H54 (cell line): ENCODE measurements at regions not wholly inside any gene's neighbourhood (a gene's known extent, or its start where the extent isn't known, plus 50 kb on each side); places are given as distances from the start of the nearest gene placed in this dataset.

Source experiments
- DNase-seq: peaks from one replicate; pipeline ENCODE4 v3.0.0; 2011; ENCODE audit warnings: low spot score, mixed read lengths; ENCODE audit not compliant: insufficient read length
- FAIRE-seq: peaks from 3 replicates; lab custom pipeline; 2011; peaks lifted over from hg19 to GRCh38; lab: Jason Lieb, UNC
- POLR2A ChIP-seq: IDR thresholded peaks from 2 replicates; pipeline ENCODE4 v1.6.1; 2011; ENCODE audit warnings: low read depth, mild to moderate bottlenecking, low read length

- DNase-seq, result no peak
- FAIRE-seq, result no peak
- TF ChIP-seq POLR2A, result no peak
Measured at GRCh38 chr2:12514168-12514567, 202.6 kb upstream of the TRIB2 start.

- FAIRE-seq, result no peak
- TF ChIP-seq POLR2A, result no peak
- DNase-seq, result no peak
Measured at GRCh38 chr2:12514631-12515437, 201.9 kb upstream of the TRIB2 start.

GRCh38 chr2:12515871-12516270, 200.9 kb upstream of the TRIB2 start:
- FAIRE-seq, result no peak
- DNase-seq, result no peak
- no peak for TF ChIP-seq POLR2A

- FAIRE-seq (peak; percentile 53), DNase-seq (no peak)
- TF ChIP-seq POLR2A, result no peak
Measured at GRCh38 chr2:12533337-12534005, 183.3 kb upstream of the TRIB2 start.

GRCh38 chr2:12534646-12535263, 182.0 kb upstream of the TRIB2 start:
- DNase-seq (no peak), FAIRE-seq (peak; percentile 92)
- no peak for TF ChIP-seq POLR2A

- FAIRE-seq (no peak), DNase-seq (no peak)
- no peak for TF ChIP-seq POLR2A
Measured at GRCh38 chr2:12536976-12537375, 179.8 kb upstream of the TRIB2 start.

- TF ChIP-seq POLR2A, result no peak
- FAIRE-seq (no peak), DNase-seq (no peak)
Measured at GRCh38 chr2:12538138-12538694, 178.5 kb upstream of the TRIB2 start.

- no peak for FAIRE-seq
- TF ChIP-seq POLR2A, result no peak
- no peak for DNase-seq
Measured at GRCh38 chr2:12539336-12539735, 177.4 kb upstream of the TRIB2 start.

- DNase-seq (no peak), FAIRE-seq (no peak)
- TF ChIP-seq POLR2A, result no peak
Measured at GRCh38 chr2:12539776-12540562, 176.8 kb upstream of the TRIB2 start.

GRCh38 chr2:12543076-12543977, 173.4 kb upstream of the TRIB2 start:
- no peak for TF ChIP-seq POLR2A
- FAIRE-seq (no peak), DNase-seq (no peak)

GRCh38 chr2:12543978-12544558, 172.7 kb upstream of the TRIB2 start:
- FAIRE-seq (no peak), DNase-seq (no peak)
- TF ChIP-seq POLR2A, result no peak

- FAIRE-seq (no peak), DNase-seq (no peak)
- no peak for TF ChIP-seq POLR2A
Measured at GRCh38 chr2:12547566-12548170, 169.1 kb upstream of the TRIB2 start.

- TF ChIP-seq POLR2A, result no peak
- DNase-seq (no peak), FAIRE-seq (no peak)
Measured at GRCh38 chr2:12548906-12549305, 167.8 kb upstream of the TRIB2 start.
